ENCODE measurements at regions not wholly inside any gene's neighbourhood (a gene's known extent, or its start where the extent isn't known, plus 50 kb on each side); places are given as distances from the start of the nearest gene placed in this dataset.

DNA sequence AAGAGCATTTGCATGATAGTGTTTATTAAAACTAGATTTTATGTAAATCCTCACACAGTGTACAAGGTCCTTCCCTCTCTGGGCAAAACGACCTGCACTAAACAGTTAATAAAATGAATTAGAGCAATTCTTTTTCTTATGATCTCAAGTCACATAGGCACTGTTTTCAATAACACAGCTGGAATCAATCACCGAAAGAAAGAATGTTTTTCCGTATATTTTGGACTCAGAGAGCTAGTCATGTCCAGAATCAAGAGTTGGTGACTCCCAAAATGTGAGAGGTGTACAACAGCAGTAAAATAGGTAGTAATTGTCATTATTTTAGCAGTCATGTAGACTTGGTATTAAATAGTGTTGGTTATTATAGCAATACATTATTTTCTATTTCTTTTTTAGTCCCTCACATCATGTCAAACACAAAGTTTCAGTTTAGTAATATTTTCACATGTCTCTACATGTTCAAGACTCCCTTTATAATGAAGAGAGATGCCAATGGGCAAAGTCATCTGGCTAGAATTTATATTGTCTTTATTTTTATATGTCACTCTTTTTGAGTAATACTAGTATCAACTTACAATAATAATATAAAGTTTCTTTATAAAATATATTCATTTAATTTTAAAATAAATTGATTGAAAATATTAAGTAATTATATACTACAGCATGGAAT is 448.6 kb upstream of the CDIN1 start:
- in situ Hi-C loops (cut with MboI; ENCODE audit: low sequenced_read_pairs), result no loop called here
- H3K9me3 ChIP-seq (ENCODE audit: control insufficient read depth, insufficient read depth, low read length), result no peaks in the 10 kb centered on the region

More for the DNA sequence above, 448.6 kb upstream of the CDIN1 start:
- intact Hi-C loops (cut with micrococcal nuclease), result loop anchor here (10.0 kb wide), 1 partner anchor 376 kb away; no protein-coding TSS in a partner anchor
- no peak for ATAC-seq (ENCODE audit: low read depth)
- Histone ChIP-seq H4K5ac (ENCODE audit: low read depth, low read length) (no peak overlapping the region; the same call in 1 of the 2 replicates), H3K79me1 (ENCODE audit: low read depth in 1 of 2, low read length in 2 of 2) (no peaks in the 10 kb centered on the region), H4K8ac (ENCODE audit: low read depth in 2 of 2, low read length in 2 of 2) (peak overlapping the region in 1 of 2 experiments; percentile 50; a peak in 1 of 4 replicates), H3K9ac (ENCODE audit: low read depth, low read length) (no peak overlapping the region), H2AK9ac (replicated peaks; ENCODE audit: low read depth, low read length, poor library complexity) (no peak overlapping the region), H3K23ac (ENCODE audit: low read depth, low read length) (no peak overlapping the region), H3K4me3 (ENCODE audit: insufficient read depth, low read depth, low read length) (no peak overlapping the region), H2BK15ac (ENCODE audit: low read depth, low read length) (no peak overlapping the region; the same call in 2 of the 3 replicates), H3K4me2 (ENCODE audit: low read depth, low read length) (no peak overlapping the region), H3K27me3 (ENCODE audit: control insufficient read depth, insufficient read depth, low read length) (no peaks in the 10 kb centered on the region), H4K91ac (ENCODE audit: insufficient read depth, low read depth, low read length) (no peak overlapping the region), H2AK5ac (ENCODE audit: low read depth, low read length) (no peak overlapping the region), H4K20me1 (ENCODE audit: insufficient read depth, low read length) (no peaks in the 10 kb centered on the region), H2BK5ac (ENCODE audit: low read depth, low read length, poor library complexity, severe bottlenecking) (no peak overlapping the region), H2AFZ (replicated peaks; ENCODE audit: low read length, poor library complexity) (no peak overlapping the region), H3K14ac (replicated peaks; ENCODE audit: low read depth, low read length) (0 out of 2 replicates have a peak overlapping the region, but pooled peaks have one; percentile 58), H3K4ac (ENCODE audit: low read depth, low read length) (peak overlapping the region; percentile 16; the same call in 1 of the 2 replicates), H3K9me1 (ENCODE audit: insufficient read depth, low read length) (no peaks in the 10 kb centered on the region), H3K4me1 (ENCODE audit: control insufficient read depth, insufficient read depth, low read length) (peaks cover 1% of the 10 kb centered on the region; the same call in 1 of the 2 replicates), H3K36me3 (ENCODE audit: control insufficient read depth, insufficient read depth, low read length) (no peaks in the 10 kb centered on the region), H3K27ac (ENCODE audit: insufficient read depth, low read length) (no peak overlapping the region), H2BK20ac (ENCODE audit: low read depth, low read length) (peak overlapping the region; percentile 25; the same call in 1 of the 2 replicates), H3K18ac (ENCODE audit: low read depth, low read length) (peak overlapping the region; percentile 23; the same call in 1 of the 2 replicates), H3K56ac (ENCODE audit: extremely low read depth, insufficient read depth, low read length) (no peak overlapping the region), H2BK120ac (ENCODE audit: low read depth, low read length) (peak overlapping the region; percentile 61; the same call in 1 of the 2 replicates)
- CTCF ChIA-PET, result no interaction called here
- dilution Hi-C loops (cut with HindIII; ENCODE audit: low sequenced_read_pairs, unreplicated experiment), result no loop called here
- WGBS, 2 experiments (ENCODE audit: extremely low coverage in 2 of 2, insufficient read length in 1 of 2), result no CpG with 5 or more reads among the region's 3 CpGs
- DNase-seq, result no peak
- no TSS peak for BruUV-seq (replicated peaks)
- POLR2A ChIA-PET (ENCODE audit: unreplicated experiment), result interaction anchor here (0.7 kb wide), 1 partner anchor 16 kb away, joined by 3 read pairs; no protein-coding TSS in a partner anchor
- TF ChIP-seq RAD21 (IDR thresholded peaks at IDR 0.05; ENCODE audit: low read length), result no peak
- TF ChIP-seq MAZ (IDR thresholded peaks at IDR 0.05; ENCODE audit: borderline replicate concordance, low read depth, low read length), result no peak
- TF ChIP-seq MXI1 (IDR thresholded peaks at IDR 0.05; ENCODE audit: borderline replicate concordance, low read depth, low read length), result no peak
- TF ChIP-seq, protein P1, sequence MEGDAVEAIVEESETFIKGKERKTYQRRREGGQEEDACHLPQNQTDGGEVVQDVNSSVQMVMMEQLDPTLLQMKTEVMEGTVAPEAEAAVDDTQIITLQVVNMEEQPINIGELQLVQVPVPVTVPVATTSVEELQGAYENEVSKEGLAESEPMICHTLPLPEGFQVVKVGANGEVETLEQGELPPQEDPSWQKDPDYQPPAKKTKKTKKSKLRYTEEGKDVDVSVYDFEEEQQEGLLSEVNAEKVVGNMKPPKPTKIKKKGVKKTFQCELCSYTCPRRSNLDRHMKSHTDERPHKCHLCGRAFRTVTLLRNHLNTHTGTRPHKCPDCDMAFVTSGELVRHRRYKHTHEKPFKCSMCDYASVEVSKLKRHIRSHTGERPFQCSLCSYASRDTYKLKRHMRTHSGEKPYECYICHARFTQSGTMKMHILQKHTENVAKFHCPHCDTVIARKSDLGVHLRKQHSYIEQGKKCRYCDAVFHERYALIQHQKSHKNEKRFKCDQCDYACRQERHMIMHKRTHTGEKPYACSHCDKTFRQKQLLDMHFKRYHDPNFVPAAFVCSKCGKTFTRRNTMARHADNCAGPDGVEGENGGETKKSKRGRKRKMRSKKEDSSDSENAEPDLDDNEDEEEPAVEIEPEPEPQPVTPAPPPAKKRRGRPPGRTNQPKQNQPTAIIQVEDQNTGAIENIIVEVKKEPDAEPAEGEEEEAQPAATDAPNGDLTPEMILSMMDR (conservative IDR thresholded peaks at IDR 0.05; ENCODE audit: low read depth, low read length), result no peak
- TF ChIP-seq POLR2A (IDR thresholded peaks at IDR 0.05; ENCODE audit: low read depth, low read length), result no peak
- no peak for TF ChIP-seq CEBPB (IDR thresholded peaks at IDR 0.05; ENCODE audit: low read depth, low read length)
- TF ChIP-seq, protein P2, sequence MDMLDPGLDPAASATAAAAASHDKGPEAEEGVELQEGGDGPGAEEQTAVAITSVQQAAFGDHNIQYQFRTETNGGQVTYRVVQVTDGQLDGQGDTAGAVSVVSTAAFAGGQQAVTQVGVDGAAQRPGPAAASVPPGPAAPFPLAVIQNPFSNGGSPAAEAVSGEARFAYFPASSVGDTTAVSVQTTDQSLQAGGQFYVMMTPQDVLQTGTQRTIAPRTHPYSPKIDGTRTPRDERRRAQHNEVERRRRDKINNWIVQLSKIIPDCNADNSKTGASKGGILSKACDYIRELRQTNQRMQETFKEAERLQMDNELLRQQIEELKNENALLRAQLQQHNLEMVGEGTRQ (IDR thresholded peaks at IDR 0.05; ENCODE audit: low read depth, low read length), result no peak

Measured in IMR-90 (cell line).